Gastroesophageal sphincter (tissue), 3 donors: ENCODE measurements at regions not wholly inside any gene's neighbourhood (a gene's known extent, or its start where the extent isn't known, plus 50 kb on each side); places are given as distances from the start of the nearest gene placed in this dataset.

Experiments used
- CTCF ChIP-seq, 4 experiments: fragments of 200-600 bp in 2 of 4; fragments of 450-650 bp in 2 of 4; sonication (generic) in 1 of 4; IDR thresholded peaks; one replicate each; pipeline ENCODE4 v1.5.1; 2017 to 2019; ENCODE audit warnings: antibody characterized with exemption in 4 of 4, mild to moderate bottlenecking in 2 of 4, moderate library complexity in 2 of 4
- EP300 ChIP-seq: sonication (generic); formaldehyde crosslinking; IDR thresholded peaks from one replicate; pipeline ENCODE4 v1.6.1; 2017; ENCODE audit warnings: antibody characterized with exemption, mild to moderate bottlenecking
- POLR2A ChIP-seq, 2 donors: fragments of 450-650 bp; IDR thresholded peaks; one replicate each; pipeline ENCODE4 v1.6.1; 2017; ENCODE audit warnings: antibody characterized with exemption in 2 of 2, mild to moderate bottlenecking in 2 of 2, moderate library complexity in 1 of 2

- no peak for TF ChIP-seq CTCF (IDR thresholded peaks at IDR 0.05)
- no peak for TF ChIP-seq POLR2A (IDR thresholded peaks at IDR 0.05)
- no peak for TF ChIP-seq EP300
Observed at GRCh38 chr12:9381619-9382018, 173.4 kb upstream of the PZP start.
